ENCODE measurements at regions not wholly inside any gene's neighbourhood (a gene's known extent, or its start where the extent isn't known, plus 50 kb on each side); places are given as distances from the start of the nearest gene placed in this dataset.

DNA sequence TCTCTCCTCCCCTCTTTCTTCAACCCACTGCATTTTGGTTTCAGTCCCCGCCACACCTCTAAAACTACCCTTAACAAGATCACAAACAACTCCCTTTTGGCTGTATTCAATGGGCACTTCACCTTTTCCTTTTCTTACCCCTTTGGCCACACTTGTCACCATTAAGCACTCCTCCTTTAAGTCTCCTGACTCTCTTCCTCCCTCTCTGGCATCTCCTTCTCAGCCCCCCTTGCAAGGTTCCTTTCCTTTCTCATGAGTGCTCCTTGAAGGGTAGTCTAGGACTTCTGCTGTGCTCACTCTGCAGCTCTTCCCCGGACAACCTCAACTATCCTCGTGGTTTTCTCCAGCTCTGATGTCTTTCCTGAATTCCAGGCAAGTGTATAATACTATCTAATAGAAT lies 103.7 kb downstream of the RPL22L1 start:
- Histone ChIP-seq H3K4me3 (ENCODE audit: low read length) (no peak overlapping the region), H3K4me1 (ENCODE audit: control insufficient read depth, insufficient read depth, low read length) (no peaks in the 10 kb centered on the region), H3K27me3 (ENCODE audit: control insufficient read depth, insufficient read depth) (no peaks in the 10 kb centered on the region), H3K27ac (ENCODE audit: low read length) (no peak overlapping the region), H3K9me3 (ENCODE audit: control insufficient read depth, low read length) (no peaks in the 10 kb centered on the region)
- WGBS = 94% methylated on average over 3 of the region's 3 CpGs
- no peak for DNase-seq
- ATAC-seq = no peak
- intact Hi-C loops (cut with DNase I) = no loop called here

GRCh38 chr3:170765419-170766078 lies 104.4 kb downstream of the RPL22L1 start:
- DNase-seq = no peak
- Histone ChIP-seq H3K27me3 (ENCODE audit: control insufficient read depth, insufficient read depth) (no peaks in the 10 kb centered on the region), H3K4me1 (ENCODE audit: control insufficient read depth, insufficient read depth, low read length) (no peaks in the 10 kb centered on the region), H3K9me3 (ENCODE audit: control insufficient read depth, low read length) (no peaks in the 10 kb centered on the region), H3K4me3 (ENCODE audit: low read length) (no peak overlapping the region), H3K27ac (ENCODE audit: low read length) (no peak overlapping the region)
- 48% methylated on average over 4 of the region's 4 CpGs for WGBS
- intact Hi-C loops (cut with DNase I) = no loop called here
- no peak for ATAC-seq

GRCh38 chr3:170764017-170764416 lies 106.0 kb downstream of the RPL22L1 start:
- intact Hi-C loops (cut with DNase I) = no loop called here
- WGBS = 72% methylated on average over 1 of the region's 1 CpG
- no peak for ATAC-seq

DNA sequence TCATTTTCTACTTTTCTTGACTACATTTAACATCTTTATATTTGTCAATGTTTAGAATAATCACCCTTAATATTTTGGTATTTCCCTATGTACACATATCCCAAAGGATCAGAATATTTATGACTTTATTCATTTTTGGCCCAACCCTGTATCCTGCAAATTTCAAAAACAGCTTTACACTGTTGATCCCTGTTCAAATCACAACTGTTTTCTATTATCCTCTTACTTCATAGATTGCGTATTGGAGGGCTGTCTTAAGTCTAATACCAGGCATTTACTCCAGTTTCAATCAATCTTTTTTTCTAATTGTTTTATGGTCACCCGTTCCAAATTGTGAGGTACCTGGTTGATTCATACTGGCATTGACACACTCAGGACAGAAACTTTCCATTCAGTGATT lies 107.9 kb downstream of the RPL22L1 start:
- no peaks in the 10 kb centered on the region for H3K9me3 ChIP-seq (ENCODE audit: control insufficient read depth, low read length)
- ATAC-seq (no peak), DNase-seq (no peak)
- H3K4me1 ChIP-seq (ENCODE audit: control insufficient read depth, insufficient read depth, low read length) = peaks cover 2% of the 10 kb centered on the region
- WGBS = 85% methylated on average over 2 of the region's 2 CpGs
- intact Hi-C loops (cut with DNase I) = no loop called here
- no peaks in the 10 kb centered on the region for H3K27me3 ChIP-seq (ENCODE audit: control insufficient read depth, insufficient read depth)
- H3K27ac ChIP-seq (ENCODE audit: low read length) = no peak overlapping the region
- no peak overlapping the region for H3K4me3 ChIP-seq (ENCODE audit: low read length)

More at GRCh38 chr3:170764017-170764416, 106.0 kb downstream of the RPL22L1 start:
- H3K4me3 ChIP-seq (ENCODE audit: low read length) = no peak overlapping the region
- no peaks in the 10 kb centered on the region for H3K27me3 ChIP-seq (ENCODE audit: control insufficient read depth, insufficient read depth)
- no peak for DNase-seq
- no peak overlapping the region for H3K27ac ChIP-seq (ENCODE audit: low read length)
- peaks cover 2% of the 10 kb centered on the region for H3K4me1 ChIP-seq (ENCODE audit: control insufficient read depth, insufficient read depth, low read length)
- no peaks in the 10 kb centered on the region for H3K9me3 ChIP-seq (ENCODE audit: control insufficient read depth, low read length)

GRCh38 chr3:170761103-170761502 lies 108.9 kb downstream of the RPL22L1 start:
- intact Hi-C loops (cut with DNase I) = no loop called here
- Histone ChIP-seq H3K4me3 (ENCODE audit: low read length) (no peak overlapping the region), H3K27me3 (ENCODE audit: control insufficient read depth, insufficient read depth) (no peaks in the 10 kb centered on the region), H3K9me3 (ENCODE audit: control insufficient read depth, low read length) (no peaks in the 10 kb centered on the region), H3K4me1 (ENCODE audit: control insufficient read depth, insufficient read depth, low read length) (peaks cover 2% of the 10 kb centered on the region), H3K27ac (ENCODE audit: low read length) (no peak overlapping the region)
- DNase-seq (no peak), ATAC-seq (no peak)
- 65% methylated on average over 3 of the region's 3 CpGs for WGBS

GRCh38 chr3:170760174-170760526 lies 109.8 kb downstream of the RPL22L1 start:
- H3K27me3 ChIP-seq (ENCODE audit: control insufficient read depth, insufficient read depth) = no peaks in the 10 kb centered on the region
- ATAC-seq = no peak
- intact Hi-C loops (cut with DNase I) = no loop called here
- no peak for DNase-seq
- H3K27ac ChIP-seq (ENCODE audit: low read length) = no peak overlapping the region
- 65% methylated on average over 1 of the region's 1 CpG for WGBS
- no peaks in the 10 kb centered on the region for H3K9me3 ChIP-seq (ENCODE audit: control insufficient read depth, low read length)
- H3K4me3 ChIP-seq (ENCODE audit: low read length) = no peak overlapping the region
- peaks cover 2% of the 10 kb centered on the region for H3K4me1 ChIP-seq (ENCODE audit: control insufficient read depth, insufficient read depth, low read length)

DNA sequence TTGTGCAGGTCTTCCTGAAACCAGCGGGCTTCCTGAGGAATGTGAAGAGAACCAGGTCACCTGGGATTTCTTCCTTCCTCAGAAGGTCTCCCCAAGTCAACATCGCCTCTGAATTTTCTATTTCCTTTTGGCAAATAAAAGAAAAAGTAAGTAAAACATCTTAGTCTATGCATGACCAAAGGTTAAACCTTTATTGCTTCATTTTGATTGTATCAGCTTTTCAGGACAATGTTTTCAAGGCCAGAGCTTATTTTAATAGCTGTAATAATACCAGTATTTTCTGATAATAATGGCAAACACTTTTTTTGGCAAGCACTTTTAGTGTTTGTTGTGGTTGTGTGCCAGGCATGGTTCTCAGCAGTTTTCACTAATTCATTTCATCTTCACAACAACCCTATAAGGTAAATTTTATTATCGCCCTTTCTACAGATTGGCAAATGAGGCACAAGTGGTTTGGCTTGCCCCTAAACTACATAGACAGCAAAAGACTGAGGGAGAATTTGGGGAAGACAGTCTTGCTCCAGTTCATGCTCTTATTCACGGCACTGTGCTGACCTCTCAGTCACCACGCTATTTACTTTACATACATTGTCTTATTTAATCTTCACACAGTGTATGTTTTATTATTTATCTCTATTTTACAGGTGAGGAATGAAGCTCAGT lies 110.4 kb downstream of the RPL22L1 start:
- 80% methylated on average over 5 of the region's 5 CpGs for whole genome bisulfite sequencing

DNA sequence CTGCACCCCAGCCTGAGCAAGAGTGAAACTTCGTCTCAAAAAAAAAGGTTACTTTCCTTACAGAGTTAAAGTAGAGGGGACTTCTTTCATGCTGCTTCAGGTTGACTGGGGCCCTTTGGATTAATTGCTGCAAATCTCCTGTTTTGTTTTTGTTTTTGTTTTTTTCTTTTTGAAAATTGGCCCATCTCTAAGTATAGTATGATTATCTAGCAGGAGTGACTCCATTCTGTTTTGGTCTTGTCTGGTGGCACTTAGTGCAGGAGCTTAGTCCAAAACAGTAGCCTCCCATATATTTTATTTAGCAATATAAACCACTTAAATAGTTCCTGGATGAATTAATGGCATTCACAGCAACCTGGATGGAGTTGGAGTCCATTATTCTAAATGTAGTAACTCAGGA lies 113.0 kb downstream of the RPL22L1 start:
- Histone ChIP-seq H3K4me1 (ENCODE audit: control insufficient read depth, insufficient read depth, low read length) (peaks cover 2% of the 10 kb centered on the region), H3K27ac (ENCODE audit: low read length) (no peak overlapping the region), H3K4me3 (ENCODE audit: low read length) (no peak overlapping the region), H3K9me3 (ENCODE audit: control insufficient read depth, low read length) (no peaks in the 10 kb centered on the region), H3K27me3 (ENCODE audit: control insufficient read depth, insufficient read depth) (no peaks in the 10 kb centered on the region)
- 89% methylated on average over 1 of the region's 1 CpG for WGBS
- DNase-seq = no peak
- no peak for ATAC-seq
- intact Hi-C loops (cut with DNase I) = no loop called here

More for the DNA sequence above, 110.4 kb downstream of the RPL22L1 start:
- intact Hi-C loops (cut with DNase I) = no loop called here
- Histone ChIP-seq H3K27me3 (ENCODE audit: control insufficient read depth, insufficient read depth) (no peaks in the 10 kb centered on the region), H3K9me3 (ENCODE audit: control insufficient read depth, low read length) (no peaks in the 10 kb centered on the region), H3K4me3 (ENCODE audit: low read length) (no peak overlapping the region), H3K27ac (ENCODE audit: low read length) (no peak overlapping the region), H3K4me1 (ENCODE audit: control insufficient read depth, insufficient read depth, low read length) (peaks cover 2% of the 10 kb centered on the region)
- no peak for DNase-seq
- ATAC-seq = no peak

GRCh38 chr3:170754311-170754693 lies 115.7 kb downstream of the RPL22L1 start:
- H3K9me3 ChIP-seq (ENCODE audit: control insufficient read depth, low read length) = no peaks in the 10 kb centered on the region
- intact Hi-C loops (cut with DNase I) = no loop called here
- no peak for ATAC-seq
- peaks cover 3% of the 10 kb centered on the region for H3K4me1 ChIP-seq (ENCODE audit: control insufficient read depth, insufficient read depth, low read length)
- no peak overlapping the region for H3K27ac ChIP-seq (ENCODE audit: low read length)
- no peak overlapping the region for H3K4me3 ChIP-seq (ENCODE audit: low read length)
- H3K27me3 ChIP-seq (ENCODE audit: control insufficient read depth, insufficient read depth) = no peaks in the 10 kb centered on the region
- DNase-seq = no peak

DNA sequence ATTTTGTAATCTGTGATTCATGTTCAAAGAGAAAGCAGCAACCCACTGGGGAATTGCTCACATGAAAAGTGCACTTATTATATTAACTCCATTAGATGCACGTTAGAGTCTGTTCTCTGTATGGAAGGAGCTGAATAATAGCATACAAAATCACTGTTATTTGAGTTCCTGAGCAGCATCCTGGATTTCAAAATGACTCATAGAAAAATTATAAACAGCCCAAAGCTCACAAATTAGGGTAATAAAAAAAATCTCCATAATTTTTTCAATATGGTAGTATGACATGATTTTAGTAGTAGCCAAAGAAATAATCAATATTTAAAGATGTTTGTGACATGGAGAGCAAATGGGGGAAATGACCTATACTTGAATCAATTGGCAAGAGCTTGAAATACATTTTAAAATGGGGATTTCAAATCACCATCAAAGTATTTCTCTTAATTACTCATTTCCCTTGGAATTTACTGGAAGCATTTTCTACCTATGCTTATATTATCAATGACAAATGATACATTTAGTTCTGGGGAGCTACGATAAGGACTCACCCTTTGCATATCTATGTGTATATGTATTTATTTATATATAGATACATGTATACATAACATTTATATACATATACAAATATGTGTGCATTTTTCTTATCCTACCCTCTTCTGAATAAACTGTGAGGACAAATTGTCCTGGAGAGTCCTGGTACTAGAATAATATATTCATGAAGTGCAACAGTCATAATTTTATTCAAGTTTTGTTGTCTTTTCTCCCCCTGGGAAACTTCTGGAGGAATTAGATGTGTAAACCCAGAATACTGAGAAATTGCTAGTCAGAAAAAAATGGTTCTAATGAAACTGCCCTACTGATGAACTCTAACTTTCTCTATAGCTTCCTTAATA lies 116.3 kb downstream of the RPL22L1 start:
- Histone ChIP-seq H3K27me3 (ENCODE audit: control insufficient read depth, insufficient read depth) (no peaks in the 10 kb centered on the region), H3K27ac (ENCODE audit: low read length) (no peak overlapping the region), H3K9me3 (ENCODE audit: control insufficient read depth, low read length) (no peaks in the 10 kb centered on the region), H3K4me1 (ENCODE audit: control insufficient read depth, insufficient read depth, low read length) (peaks cover 3% of the 10 kb centered on the region), H3K4me3 (ENCODE audit: low read length) (no peak overlapping the region)
- intact Hi-C loops (cut with DNase I) = no loop called here
- no peak for ATAC-seq
- DNase-seq = no peak
- 72% methylated on average over 2 of the region's 2 CpGs for WGBS

GRCh38 chr3:170752571-170753155 lies 117.3 kb downstream of the RPL22L1 start:
- ATAC-seq = no peak
- Histone ChIP-seq H3K9me3 (ENCODE audit: control insufficient read depth, low read length) (no peaks in the 10 kb centered on the region), H3K27ac (ENCODE audit: low read length) (no peak overlapping the region), H3K4me1 (ENCODE audit: control insufficient read depth, insufficient read depth, low read length) (peaks cover 3% of the 10 kb centered on the region), H3K27me3 (ENCODE audit: control insufficient read depth, insufficient read depth) (no peaks in the 10 kb centered on the region), H3K4me3 (ENCODE audit: low read length) (no peak overlapping the region)
- intact Hi-C loops (cut with DNase I) = no loop called here
- DNase-seq = no peak
- 85% methylated on average over 6 of the region's 6 CpGs for WGBS
